GM06990 (cell line): ENCODE measurements at regions not wholly inside any gene's neighbourhood (a gene's known extent, or its start where the extent isn't known, plus 50 kb on each side); places are given as distances from the start of the nearest gene placed in this dataset.

Source experiments
- DNase-seq: peaks from one replicate; pipeline ENCODE4 v3.0.0-alpha.2; 2011; ENCODE audit not compliant: insufficient read length; ENCODE audit errors: extremely low read depth
- H3K27me3 ChIP-seq: replicated peaks from 2 replicates; pipeline ENCODE4 v1.6.0; 2011; ENCODE audit warnings: low read length; ENCODE audit not compliant: control insufficient read depth, insufficient read depth
- H3K36me3 ChIP-seq: 2 replicates; pipeline ENCODE4 v1.5.1; 2011; ENCODE audit warnings: low read length; ENCODE audit not compliant: control insufficient read depth, insufficient read depth
- H3K4me3 ChIP-seq: replicated peaks from 2 replicates; pipeline ENCODE4 v1.5.1; 2011; ENCODE audit warnings: low read depth, mild to moderate bottlenecking, control low read depth, low read length
- TF ChIP-seq, protein P1 (sequence below): IDR thresholded peaks from 2 replicates; pipeline ENCODE4 v1.5.1; 2011; ENCODE audit warnings: low read length, control low read depth, mild to moderate bottlenecking, inconsistent platforms; ENCODE audit not compliant: insufficient read depth, poor library complexity, severe bottlenecking

DNA sequence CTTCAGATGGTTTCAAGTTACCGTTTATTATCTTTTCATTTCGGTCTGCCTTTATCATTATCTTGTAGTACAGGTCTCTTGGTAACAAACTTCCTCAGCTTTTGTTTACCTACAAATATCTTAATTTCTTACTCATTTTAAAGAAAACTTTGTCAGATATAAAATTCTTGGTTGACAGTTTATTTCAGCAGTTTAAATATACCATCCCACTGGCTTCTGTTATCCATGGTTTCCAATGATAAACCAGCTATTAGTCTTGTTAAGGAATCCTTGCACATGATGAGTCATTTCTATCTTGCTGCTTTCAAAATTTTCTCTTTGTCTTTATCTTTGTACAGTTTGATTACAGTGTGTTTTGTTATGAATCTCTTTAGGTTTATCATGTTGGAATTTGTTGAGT, 308.3 kb upstream of the SPRY2 start:
- Histone ChIP-seq H3K27me3 (no peaks in the 10 kb centered on the region), H3K36me3 (no peaks in the 10 kb centered on the region), H3K4me3 (no peak overlapping the region)
- no peak for DNase-seq
- TF ChIP-seq, protein P1, sequence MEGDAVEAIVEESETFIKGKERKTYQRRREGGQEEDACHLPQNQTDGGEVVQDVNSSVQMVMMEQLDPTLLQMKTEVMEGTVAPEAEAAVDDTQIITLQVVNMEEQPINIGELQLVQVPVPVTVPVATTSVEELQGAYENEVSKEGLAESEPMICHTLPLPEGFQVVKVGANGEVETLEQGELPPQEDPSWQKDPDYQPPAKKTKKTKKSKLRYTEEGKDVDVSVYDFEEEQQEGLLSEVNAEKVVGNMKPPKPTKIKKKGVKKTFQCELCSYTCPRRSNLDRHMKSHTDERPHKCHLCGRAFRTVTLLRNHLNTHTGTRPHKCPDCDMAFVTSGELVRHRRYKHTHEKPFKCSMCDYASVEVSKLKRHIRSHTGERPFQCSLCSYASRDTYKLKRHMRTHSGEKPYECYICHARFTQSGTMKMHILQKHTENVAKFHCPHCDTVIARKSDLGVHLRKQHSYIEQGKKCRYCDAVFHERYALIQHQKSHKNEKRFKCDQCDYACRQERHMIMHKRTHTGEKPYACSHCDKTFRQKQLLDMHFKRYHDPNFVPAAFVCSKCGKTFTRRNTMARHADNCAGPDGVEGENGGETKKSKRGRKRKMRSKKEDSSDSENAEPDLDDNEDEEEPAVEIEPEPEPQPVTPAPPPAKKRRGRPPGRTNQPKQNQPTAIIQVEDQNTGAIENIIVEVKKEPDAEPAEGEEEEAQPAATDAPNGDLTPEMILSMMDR: no peak

DNA sequence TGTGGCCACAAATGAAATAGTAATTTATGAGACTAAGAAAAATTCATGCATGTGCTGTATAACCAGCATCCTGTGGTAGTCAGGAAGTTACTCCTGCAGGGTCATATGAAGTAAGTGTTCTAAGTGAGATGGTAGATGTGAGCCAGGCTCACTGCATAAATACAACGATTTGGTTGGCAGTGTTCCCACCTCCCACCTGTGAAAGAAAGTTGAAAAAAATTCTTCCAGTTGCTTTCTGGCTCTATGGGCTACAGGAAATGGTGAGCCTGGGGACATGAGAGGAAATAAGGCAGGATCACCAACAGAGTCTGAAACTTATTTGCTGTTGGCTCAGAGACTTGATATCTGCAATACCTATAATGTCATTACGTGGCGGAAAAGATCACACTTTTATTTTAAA, 301.7 kb upstream of the SPRY2 start:
- Histone ChIP-seq H3K4me3 (no peak overlapping the region), H3K36me3 (no peaks in the 10 kb centered on the region), H3K27me3 (no peaks in the 10 kb centered on the region)
- TF ChIP-seq, protein P1: no peak
- no peak for DNase-seq

DNA sequence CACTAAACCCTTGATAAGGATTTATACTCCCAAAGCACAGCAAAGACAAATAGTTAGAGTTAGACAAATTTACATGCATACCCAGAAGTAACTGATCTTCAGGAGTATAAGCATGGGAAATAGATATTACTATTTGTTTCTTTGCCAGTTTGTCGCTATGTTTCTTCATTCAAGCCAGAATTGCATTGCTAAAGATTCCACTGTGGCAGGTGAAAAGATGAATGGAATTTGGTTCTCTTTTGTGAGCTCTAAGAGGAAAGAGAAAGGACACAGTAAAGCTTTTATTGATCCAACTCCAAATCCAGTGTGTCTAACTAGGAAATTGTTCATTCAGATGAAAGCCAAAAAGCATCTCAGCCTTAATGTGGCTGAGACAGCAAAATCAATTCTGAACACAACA, 292.3 kb upstream of the SPRY2 start:
- H3K27me3 ChIP-seq: no peaks in the 10 kb centered on the region
- H3K36me3 ChIP-seq: no peaks in the 10 kb centered on the region
- DNase-seq: no peak
- no peak overlapping the region for H3K4me3 ChIP-seq
- TF ChIP-seq, protein P1: no peak

DNA sequence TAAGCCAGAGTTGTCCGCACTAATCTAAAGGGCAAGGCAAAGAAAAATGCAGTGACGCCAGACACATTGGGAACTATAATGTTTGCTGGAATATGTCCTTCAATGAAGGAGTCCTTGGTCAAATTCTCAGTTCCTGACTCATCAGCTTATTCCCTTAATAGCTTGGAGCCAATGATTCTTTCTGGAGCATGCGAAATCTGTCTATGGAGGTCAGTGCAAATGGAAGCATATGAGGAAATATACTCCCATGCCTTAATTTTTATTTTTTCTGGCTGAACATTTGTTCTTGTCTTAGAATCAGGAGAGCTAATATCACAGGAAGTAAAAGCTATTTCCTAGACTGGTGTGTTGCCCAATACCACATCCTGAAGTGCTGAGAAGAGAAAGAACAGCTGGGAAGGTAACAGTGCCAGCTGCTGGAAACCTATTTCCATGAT, 289.8 kb upstream of the SPRY2 start:
- H3K36me3 ChIP-seq: no peaks in the 10 kb centered on the region
- DNase-seq: no peak
- TF ChIP-seq, protein P1: no peak
- no peak overlapping the region for H3K4me3 ChIP-seq
- no peaks in the 10 kb centered on the region for H3K27me3 ChIP-seq

DNA sequence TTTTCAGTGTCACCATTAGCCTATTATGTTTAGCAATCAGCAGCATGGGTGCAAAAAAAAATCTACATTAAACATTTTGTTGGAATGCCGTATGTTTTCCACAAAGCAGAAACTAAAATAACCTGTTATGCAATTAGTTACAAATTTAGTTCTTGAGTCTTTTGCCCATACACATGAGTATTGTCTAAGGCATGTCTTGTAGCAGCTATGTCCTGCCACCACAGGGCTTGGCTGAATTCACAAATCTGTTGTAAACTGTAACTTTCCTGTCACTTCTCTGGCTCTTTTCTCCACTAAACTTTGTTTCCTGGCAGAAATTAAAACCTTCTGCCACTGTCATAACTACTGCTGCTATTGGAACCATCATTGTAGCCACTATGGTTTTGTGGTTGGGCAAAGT, 277.9 kb upstream of the SPRY2 start:
- Histone ChIP-seq H3K4me3 (no peak overlapping the region), H3K36me3 (no peaks in the 10 kb centered on the region), H3K27me3 (no peaks in the 10 kb centered on the region)
- no peak for DNase-seq
- TF ChIP-seq, protein P1: no peak

DNA sequence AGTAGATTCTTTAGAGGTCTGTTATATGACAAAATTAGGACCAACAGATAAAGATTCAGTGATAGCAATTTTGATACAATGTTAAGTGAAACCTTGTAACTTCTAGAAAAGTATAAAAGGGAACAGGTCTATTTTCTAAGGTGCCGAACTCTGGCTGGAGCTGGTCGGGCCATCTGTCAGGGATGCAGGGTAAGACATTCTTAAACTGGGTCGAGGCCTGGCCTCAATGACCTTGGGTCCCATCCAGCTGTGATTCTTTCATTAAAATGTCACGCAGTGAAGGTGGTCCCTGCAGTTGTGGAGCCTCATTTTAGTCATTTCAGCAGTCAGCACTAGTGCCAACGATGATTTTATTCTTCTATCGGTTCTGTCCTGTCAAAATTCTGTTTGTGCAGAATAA, 271.9 kb upstream of the SPRY2 start:
- TF ChIP-seq, protein P1: no peak

More for the DNA sequence above, 271.9 kb upstream of the SPRY2 start:
- no peak overlapping the region for H3K4me3 ChIP-seq
- no peaks in the 10 kb centered on the region for H3K36me3 ChIP-seq
- H3K27me3 ChIP-seq: no peaks in the 10 kb centered on the region
- DNase-seq: no peak
